ENCODE measurements at regions not wholly inside any gene's neighbourhood (a gene's known extent, or its start where the extent isn't known, plus 50 kb on each side); places are given as distances from the start of the nearest gene placed in this dataset.

- FAIRE-seq: no peak
- no peak for TF ChIP-seq CTCF (IDR thresholded peaks at IDR 0.05; ENCODE audit: insufficient read depth, low read length, severe bottlenecking)
Measured at GRCh38 chr14:101623077-101623372, 61.7 kb downstream of the DIO3 start.

GRCh38 chr14:101623685-101624444 is 62.6 kb downstream of the DIO3 start:
- no peak overlapping the region for H3K4me3 ChIP-seq (ENCODE audit: low read depth, low read length)
- no peaks in the 10 kb centered on the region for H3K36me3 ChIP-seq (ENCODE audit: control insufficient read depth, insufficient read depth, low read length)
- no peak for TF ChIP-seq CTCF (IDR thresholded peaks at IDR 0.05; ENCODE audit: insufficient read depth, low read length, severe bottlenecking)
- DNase-seq (ENCODE audit: low read depth) (no peak), FAIRE-seq (no peak)
- H3K27me3 ChIP-seq (ENCODE audit: control insufficient read depth, insufficient read depth, low read length): no peaks in the 10 kb centered on the region

More at GRCh38 chr14:101623077-101623372, 61.7 kb downstream of the DIO3 start:
- Histone ChIP-seq H3K4me3 (ENCODE audit: low read depth, low read length) (no peak overlapping the region), H3K27me3 (ENCODE audit: control insufficient read depth, insufficient read depth, low read length) (no peaks in the 10 kb centered on the region), H3K36me3 (ENCODE audit: control insufficient read depth, insufficient read depth, low read length) (no peaks in the 10 kb centered on the region)
- no peak for DNase-seq (ENCODE audit: low read depth)

GRCh38 chr14:101624536-101624935 is 63.2 kb downstream of the DIO3 start:
- DNase-seq (ENCODE audit: low read depth) (no peak), FAIRE-seq (no peak)
- TF ChIP-seq CTCF (IDR thresholded peaks at IDR 0.05; ENCODE audit: insufficient read depth, low read length, severe bottlenecking): no peak
- no peak overlapping the region for H3K4me3 ChIP-seq (ENCODE audit: low read depth, low read length)
- no peaks in the 10 kb centered on the region for H3K27me3 ChIP-seq (ENCODE audit: control insufficient read depth, insufficient read depth, low read length)
- H3K36me3 ChIP-seq (ENCODE audit: control insufficient read depth, insufficient read depth, low read length): no peaks in the 10 kb centered on the region

- Histone ChIP-seq H3K27me3 (ENCODE audit: control insufficient read depth, insufficient read depth, low read length) (no peaks in the 10 kb centered on the region), H3K4me3 (ENCODE audit: low read depth, low read length) (no peak overlapping the region), H3K36me3 (ENCODE audit: control insufficient read depth, insufficient read depth, low read length) (no peaks in the 10 kb centered on the region)
- FAIRE-seq (no peak), DNase-seq (ENCODE audit: low read depth) (peak; percentile 15)
- TF ChIP-seq CTCF (IDR thresholded peaks at IDR 0.05; ENCODE audit: insufficient read depth, low read length, severe bottlenecking): no peak
Measured at GRCh38 chr14:101625336-101626097, 64.2 kb downstream of the DIO3 start.

GRCh38 chr14:101626331-101626730 is 65.0 kb downstream of the DIO3 start:
- Histone ChIP-seq H3K4me3 (ENCODE audit: low read depth, low read length) (no peak overlapping the region), H3K36me3 (ENCODE audit: control insufficient read depth, insufficient read depth, low read length) (no peaks in the 10 kb centered on the region), H3K27me3 (ENCODE audit: control insufficient read depth, insufficient read depth, low read length) (no peaks in the 10 kb centered on the region)
- no peak for DNase-seq (ENCODE audit: low read depth)
- FAIRE-seq: no peak
- TF ChIP-seq CTCF (IDR thresholded peaks at IDR 0.05; ENCODE audit: insufficient read depth, low read length, severe bottlenecking): no peak
